ENCODE measurements at regions not wholly inside any gene's neighbourhood (a gene's known extent, or its start where the extent isn't known, plus 50 kb on each side); places are given as distances from the start of the nearest gene placed in this dataset.

DNA sequence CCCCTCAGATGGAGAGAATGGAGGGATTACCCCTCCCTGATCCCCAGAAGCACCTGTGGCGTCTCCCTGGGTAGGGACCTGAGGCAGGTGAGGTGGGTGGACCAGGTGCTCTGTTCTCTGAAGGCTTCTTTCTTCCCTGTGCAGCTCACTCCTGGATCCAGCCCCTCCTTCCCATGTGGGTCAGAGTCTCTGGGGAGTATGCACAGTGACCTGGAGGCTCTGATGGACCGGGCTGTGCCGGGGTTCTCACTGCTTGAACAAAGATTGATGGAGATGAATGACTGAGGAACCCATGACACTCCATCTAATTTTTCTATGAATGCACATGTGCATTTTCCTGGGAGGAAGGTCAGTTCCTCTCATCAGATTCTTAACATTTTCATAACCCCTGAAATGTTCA is 78.6 kb upstream of the SHANK2 start:
- Histone ChIP-seq H3K27me3 (no peaks in the 10 kb centered on the region), H3K4me3 (replicated peaks in 1 of 3) (no peak overlapping the region), H3K9me3 (no peaks in the 10 kb centered on the region), H3K36me3 (no peaks in the 10 kb centered on the region), H3K4me1 (no peaks in the 10 kb centered on the region), H3K27ac (no peak overlapping the region)
- intact Hi-C loops (cut with DNase I): no loop called here
- 92 to 100% methylated on average over 3 of the region's 3 CpGs for WGBS, 2 donors
- TF ChIP-seq, protein P1, sequence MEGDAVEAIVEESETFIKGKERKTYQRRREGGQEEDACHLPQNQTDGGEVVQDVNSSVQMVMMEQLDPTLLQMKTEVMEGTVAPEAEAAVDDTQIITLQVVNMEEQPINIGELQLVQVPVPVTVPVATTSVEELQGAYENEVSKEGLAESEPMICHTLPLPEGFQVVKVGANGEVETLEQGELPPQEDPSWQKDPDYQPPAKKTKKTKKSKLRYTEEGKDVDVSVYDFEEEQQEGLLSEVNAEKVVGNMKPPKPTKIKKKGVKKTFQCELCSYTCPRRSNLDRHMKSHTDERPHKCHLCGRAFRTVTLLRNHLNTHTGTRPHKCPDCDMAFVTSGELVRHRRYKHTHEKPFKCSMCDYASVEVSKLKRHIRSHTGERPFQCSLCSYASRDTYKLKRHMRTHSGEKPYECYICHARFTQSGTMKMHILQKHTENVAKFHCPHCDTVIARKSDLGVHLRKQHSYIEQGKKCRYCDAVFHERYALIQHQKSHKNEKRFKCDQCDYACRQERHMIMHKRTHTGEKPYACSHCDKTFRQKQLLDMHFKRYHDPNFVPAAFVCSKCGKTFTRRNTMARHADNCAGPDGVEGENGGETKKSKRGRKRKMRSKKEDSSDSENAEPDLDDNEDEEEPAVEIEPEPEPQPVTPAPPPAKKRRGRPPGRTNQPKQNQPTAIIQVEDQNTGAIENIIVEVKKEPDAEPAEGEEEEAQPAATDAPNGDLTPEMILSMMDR (IDR thresholded peaks at IDR 0.05): no peak
- no peak for DNase-seq

DNA sequence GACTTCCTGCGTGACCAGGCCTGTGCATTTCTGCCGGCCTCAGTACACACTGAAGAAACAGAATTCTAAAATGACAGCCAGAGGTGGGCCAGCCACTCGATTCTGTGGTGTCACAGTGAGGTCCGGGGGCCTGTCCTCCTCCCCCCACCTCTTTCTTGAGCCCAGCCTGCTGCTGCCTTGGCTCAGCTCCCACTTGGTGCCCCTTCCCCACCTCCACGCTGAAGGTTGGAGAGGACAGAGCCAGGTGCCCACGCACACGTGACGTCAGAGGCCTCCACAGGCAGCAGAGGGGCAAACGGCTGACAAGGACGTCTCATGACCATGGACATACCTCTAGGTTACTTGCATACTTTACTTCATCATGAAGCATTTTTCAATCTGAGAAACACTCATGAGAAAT is 78.0 kb upstream of the SHANK2 start:
- no peak for DNase-seq
- H3K36me3 ChIP-seq: no peaks in the 10 kb centered on the region
- WGBS, 2 donors: 85 to 87% methylated on average over 10 of the region's 10 CpGs
- TF ChIP-seq POLR2A (IDR thresholded peaks at IDR 0.05): no peak
- TF ChIP-seq, protein P1 (IDR thresholded peaks at IDR 0.05): no peak
- intact Hi-C loops (cut with DNase I): no loop called here
- H3K27ac ChIP-seq: no peak overlapping the region
- H3K27me3 ChIP-seq: no peaks in the 10 kb centered on the region
- no peaks in the 10 kb centered on the region for H3K9me3 ChIP-seq
- no peaks in the 10 kb centered on the region for H3K4me1 ChIP-seq
- no peak overlapping the region for H3K4me3 ChIP-seq (replicated peaks in 1 of 3)

DNA sequence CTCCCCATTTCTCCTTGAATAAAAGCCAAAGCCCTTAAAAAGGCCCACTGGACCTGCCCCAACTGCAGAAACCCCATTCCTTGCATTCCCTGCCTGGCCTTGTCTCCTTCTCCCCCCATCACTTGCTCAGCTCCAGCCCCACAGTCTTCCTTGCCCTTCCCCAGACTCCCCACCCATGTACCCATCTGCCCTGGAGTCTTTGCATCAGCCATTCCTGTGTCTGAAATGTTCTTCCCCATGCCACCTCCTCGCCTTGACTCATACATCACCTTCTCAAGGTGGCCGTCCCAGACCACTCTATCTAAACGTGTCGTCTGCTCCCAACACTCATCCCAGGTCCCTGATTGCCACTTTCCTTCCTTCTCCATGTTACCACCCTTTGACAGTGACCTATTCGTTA is 77.4 kb upstream of the SHANK2 start:
- TF ChIP-seq, protein P1 (IDR thresholded peaks at IDR 0.05): no peak
- no peak for TF ChIP-seq POLR2A (IDR thresholded peaks at IDR 0.05)
- H3K27ac ChIP-seq: no peak overlapping the region
- no peak overlapping the region for H3K4me3 ChIP-seq (replicated peaks in 1 of 3)
- intact Hi-C loops (cut with DNase I): no loop called here
- WGBS, 2 donors: 89 to 94% methylated on average over 5 of the region's 5 CpGs
- H3K9me3 ChIP-seq: no peaks in the 10 kb centered on the region
- H3K27me3 ChIP-seq: no peaks in the 10 kb centered on the region
- H3K36me3 ChIP-seq: no peaks in the 10 kb centered on the region
- DNase-seq: no peak
- no peaks in the 10 kb centered on the region for H3K4me1 ChIP-seq

DNA sequence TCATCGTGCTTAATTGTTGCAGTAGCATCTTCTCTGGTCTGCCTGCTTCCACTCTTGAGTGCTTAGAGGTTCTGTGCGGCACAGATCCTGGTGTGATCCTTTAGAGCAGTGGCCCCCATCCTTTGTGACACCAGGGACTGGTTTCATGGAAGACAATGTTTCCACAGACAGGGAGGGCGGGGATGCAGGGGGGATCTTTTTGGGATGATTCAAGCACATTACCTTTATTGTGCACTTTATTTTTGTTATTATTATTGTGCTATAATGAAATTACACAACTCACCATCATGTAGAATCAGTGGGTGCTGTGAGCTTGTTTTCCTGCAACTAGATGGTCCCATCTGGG is 76.8 kb upstream of the SHANK2 start:
- Histone ChIP-seq H3K4me1 (no peaks in the 10 kb centered on the region), H3K36me3 (no peaks in the 10 kb centered on the region), H3K27ac (no peak overlapping the region), H3K27me3 (no peaks in the 10 kb centered on the region), H3K9me3 (no peaks in the 10 kb centered on the region), H3K4me3 (replicated peaks in 1 of 3) (no peak overlapping the region)
- DNase-seq: no peak
- intact Hi-C loops (cut with DNase I): no loop called here
- WGBS, 2 donors: 73 to 76% methylated on average over 3 of the region's 3 CpGs
- TF ChIP-seq, protein P1 (IDR thresholded peaks at IDR 0.05): no peak
- TF ChIP-seq POLR2A (IDR thresholded peaks at IDR 0.05): no peak

DNA sequence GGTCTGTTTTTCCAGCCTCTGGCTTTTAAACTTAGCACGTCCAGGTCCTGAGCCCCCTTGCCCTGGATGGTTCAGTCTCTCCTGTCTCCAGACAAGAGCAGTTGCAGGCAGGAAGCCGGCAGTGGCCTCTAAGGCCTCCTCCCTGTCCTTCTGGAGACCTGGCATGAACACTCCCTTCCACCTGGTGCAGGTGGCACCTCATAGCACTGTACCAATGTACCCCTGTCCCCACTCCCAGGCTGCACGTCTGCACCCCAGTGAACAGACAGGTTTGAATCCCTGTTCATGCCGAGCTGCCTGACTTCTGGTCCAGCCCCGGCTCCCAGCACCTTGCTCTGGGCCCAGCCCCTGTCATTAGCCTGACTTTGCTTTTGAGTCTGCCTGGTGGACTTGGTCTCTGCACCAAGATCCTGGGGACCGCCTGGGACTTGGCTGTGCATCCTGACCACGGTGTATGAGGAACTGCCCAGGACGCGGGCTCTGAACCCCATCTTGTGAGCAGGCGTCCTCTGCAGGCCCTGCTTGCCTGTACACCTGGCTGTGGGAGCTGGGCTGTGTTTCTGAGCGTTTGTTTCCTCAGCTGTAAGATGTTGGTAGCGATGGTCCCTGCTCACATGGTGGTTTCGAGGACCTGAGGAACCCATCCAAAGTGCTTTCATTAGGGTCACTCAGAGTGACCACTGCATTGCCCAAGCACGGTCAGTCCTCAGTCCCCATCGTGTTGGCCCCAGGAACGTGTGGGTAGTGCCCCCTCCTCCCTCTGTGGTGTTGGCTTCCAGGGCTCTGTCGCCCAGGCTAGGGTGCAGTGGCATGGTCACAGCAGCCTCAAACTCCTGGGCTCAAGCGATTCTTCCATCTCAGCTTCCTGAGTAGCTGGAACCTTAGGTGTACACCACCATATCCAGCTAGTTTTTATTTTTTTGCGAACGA is 75.0 kb upstream of the SHANK2 start:
- no peak for DNase-seq
- WGBS, 2 donors: 92 to 98% methylated on average over 9 to 15 of the region's 20 CpGs
- H3K9me3 ChIP-seq: no peaks in the 10 kb centered on the region
- no peaks in the 10 kb centered on the region for H3K4me1 ChIP-seq
- TF ChIP-seq, protein P1 (IDR thresholded peaks at IDR 0.05): no peak
- no peak for TF ChIP-seq POLR2A (IDR thresholded peaks at IDR 0.05)
- intact Hi-C loops (cut with DNase I): no loop called here
- H3K4me3 ChIP-seq (replicated peaks in 1 of 3): no peak overlapping the region
- H3K27ac ChIP-seq: no peak overlapping the region
- H3K27me3 ChIP-seq: no peaks in the 10 kb centered on the region
- no peaks in the 10 kb centered on the region for H3K36me3 ChIP-seq
